OCI-LY1 (cell line): ENCODE measurements at regions not wholly inside any gene's neighbourhood (a gene's known extent, or its start where the extent isn't known, plus 50 kb on each side); places are given as distances from the start of the nearest gene placed in this dataset.

ENCODE experiments used
- H2AFZ ChIP-seq: fragments of 200-600 bp; sonication (generic), shearing (Covaris generic); 2 replicates; pipeline ENCODE4 v1.6.0; 2014; ENCODE audit warnings: antibody characterized with exemption, mild to moderate bottlenecking, low read length
- H3F3A ChIP-seq: fragments of 200-600 bp; sonication (generic), shearing (Covaris generic); 2 replicates; pipeline ENCODE4 v1.6.0; 2014; ENCODE audit warnings: mild to moderate bottlenecking, antibody characterized with exemption, low read length, moderate library complexity; ENCODE audit not compliant: insufficient read depth
- H3K27ac ChIP-seq: fragments of 200-600 bp; sonication (generic); 2 replicates; pipeline ENCODE4 v1.5.1; 2014; ENCODE audit warnings: low read length, mixed run types, mild to moderate bottlenecking, low read depth; ENCODE audit not compliant: poor library complexity, severe bottlenecking
- H3K27me3 ChIP-seq: fragments of 200-600 bp; sonication (generic); 2 replicates; pipeline ENCODE4 v1.6.0; 2014; ENCODE audit warnings: antibody characterized with exemption, mild to moderate bottlenecking, low read length, moderate library complexity; ENCODE audit not compliant: insufficient read depth
- H3K36me3 ChIP-seq: fragments of 200-600 bp; sonication (generic); 2 replicates; pipeline ENCODE4 v1.6.1; 2014; ENCODE audit warnings: mild to moderate bottlenecking, antibody characterized with exemption, low read length, moderate library complexity, mixed read lengths; ENCODE audit not compliant: insufficient read depth
- H3K4me1 ChIP-seq: fragments of 200-600 bp; sonication (generic); 2 replicates; pipeline ENCODE4 v1.5.1; 2014; ENCODE audit warnings: mild to moderate bottlenecking, low read length, moderate library complexity; ENCODE audit not compliant: insufficient read depth, severe bottlenecking
- H3K4me2 ChIP-seq: fragments of 200-600 bp; sonication (generic), shearing (Covaris generic); 2 replicates; pipeline ENCODE4 v1.6.1; 2014; ENCODE audit warnings: low read length
- H3K4me3 ChIP-seq: fragments of 200-600 bp; sonication (generic); 2 replicates; pipeline ENCODE4 v1.5.1; 2014; ENCODE audit warnings: low read length, low read depth, mild to moderate bottlenecking, mixed read lengths; ENCODE audit not compliant: poor library complexity, severe bottlenecking
- H3K79me2 ChIP-seq: fragments of 200-600 bp; shearing (Covaris generic); 2 replicates; pipeline ENCODE4 v1.6.1; 2016; ENCODE audit warnings: mixed run types, low read length, mixed read lengths; ENCODE audit not compliant: insufficient read depth
- H3K9ac ChIP-seq: fragments of 200-600 bp; sonication (generic), shearing (Covaris generic); 2 replicates; pipeline ENCODE4 v1.6.1; 2014; ENCODE audit warnings: mild to moderate bottlenecking, low read length, mixed read lengths
- H3K9me2 ChIP-seq: fragments of 200-600 bp; sonication (generic), shearing (Covaris generic); 2 replicates; pipeline ENCODE4 v1.6.1; 2014; ENCODE audit warnings: low read depth, mild to moderate bottlenecking, low read length, mixed read lengths
- H3K9me3 ChIP-seq: fragments of 200-600 bp; shearing (Covaris generic); 2 replicates; pipeline ENCODE4 v1.6.1; 2014; ENCODE audit warnings: low read length, mixed read lengths
- H4K20me1 ChIP-seq: fragments of 200-600 bp; sonication (generic), shearing (Covaris generic); 2 replicates; pipeline ENCODE4 v1.6.0; 2016; ENCODE audit warnings: mild to moderate bottlenecking, low read length; ENCODE audit not compliant: insufficient read depth
- EZH2 ChIP-seq: fragments of 200-600 bp; sonication (generic), shearing (Covaris generic); IDR thresholded peaks from 2 replicates; pipeline ENCODE4 v1.8.0; 2017; ENCODE audit warnings: borderline replicate concordance, mixed run types, mild to moderate bottlenecking, antibody characterized with exemption, low read length, moderate library complexity, mixed read lengths
- TF ChIP-seq, protein P1 (sequence below): fragments of 200-600 bp; sonication (generic), shearing (Covaris generic); IDR thresholded peaks from 2 replicates; pipeline ENCODE4 v1.5.1; 2017; ENCODE audit warnings: mild to moderate bottlenecking, antibody characterized with exemption, low read length, moderate library complexity, mixed read lengths

DNA sequence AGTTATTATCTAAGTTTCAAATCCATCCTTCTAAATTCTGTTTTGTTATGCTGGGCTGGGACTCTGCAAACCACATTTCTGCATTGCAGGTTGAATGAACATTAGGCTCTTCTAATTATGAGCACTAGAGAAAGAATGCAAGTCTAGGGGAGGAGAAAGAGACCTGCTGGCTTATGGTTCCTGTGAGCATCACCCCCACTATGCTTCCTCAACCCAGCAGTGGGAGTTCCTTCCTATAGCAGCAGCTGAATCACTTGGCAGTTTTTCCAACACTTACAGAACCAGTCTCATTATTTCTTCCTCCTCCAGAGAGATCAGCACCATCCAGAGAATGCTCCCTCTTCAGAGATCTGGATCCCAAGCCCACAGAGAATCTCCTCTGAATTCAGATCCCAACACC, 297.7 kb upstream of the CLEC14A start:
- Histone ChIP-seq H3K36me3 (no peaks in the 10 kb centered on the region), H3K9ac (no peak overlapping the region), H3K27me3 (no peaks in the 10 kb centered on the region), H3K27ac (no peak overlapping the region), H3F3A (no peaks in the 10 kb centered on the region), H3K79me2 (no peaks in the 10 kb centered on the region), H3K4me1 (no peaks in the 10 kb centered on the region), H3K9me3 (no peaks in the 10 kb centered on the region), H3K9me2 (no peaks in the 10 kb centered on the region), H4K20me1 (no peaks in the 10 kb centered on the region), H3K4me3 (no peak overlapping the region), H3K4me2 (no peak overlapping the region), H2AFZ (no peak overlapping the region)
- no peak for TF ChIP-seq EZH2
- TF ChIP-seq, protein P1, sequence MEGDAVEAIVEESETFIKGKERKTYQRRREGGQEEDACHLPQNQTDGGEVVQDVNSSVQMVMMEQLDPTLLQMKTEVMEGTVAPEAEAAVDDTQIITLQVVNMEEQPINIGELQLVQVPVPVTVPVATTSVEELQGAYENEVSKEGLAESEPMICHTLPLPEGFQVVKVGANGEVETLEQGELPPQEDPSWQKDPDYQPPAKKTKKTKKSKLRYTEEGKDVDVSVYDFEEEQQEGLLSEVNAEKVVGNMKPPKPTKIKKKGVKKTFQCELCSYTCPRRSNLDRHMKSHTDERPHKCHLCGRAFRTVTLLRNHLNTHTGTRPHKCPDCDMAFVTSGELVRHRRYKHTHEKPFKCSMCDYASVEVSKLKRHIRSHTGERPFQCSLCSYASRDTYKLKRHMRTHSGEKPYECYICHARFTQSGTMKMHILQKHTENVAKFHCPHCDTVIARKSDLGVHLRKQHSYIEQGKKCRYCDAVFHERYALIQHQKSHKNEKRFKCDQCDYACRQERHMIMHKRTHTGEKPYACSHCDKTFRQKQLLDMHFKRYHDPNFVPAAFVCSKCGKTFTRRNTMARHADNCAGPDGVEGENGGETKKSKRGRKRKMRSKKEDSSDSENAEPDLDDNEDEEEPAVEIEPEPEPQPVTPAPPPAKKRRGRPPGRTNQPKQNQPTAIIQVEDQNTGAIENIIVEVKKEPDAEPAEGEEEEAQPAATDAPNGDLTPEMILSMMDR, result no peak

DNA sequence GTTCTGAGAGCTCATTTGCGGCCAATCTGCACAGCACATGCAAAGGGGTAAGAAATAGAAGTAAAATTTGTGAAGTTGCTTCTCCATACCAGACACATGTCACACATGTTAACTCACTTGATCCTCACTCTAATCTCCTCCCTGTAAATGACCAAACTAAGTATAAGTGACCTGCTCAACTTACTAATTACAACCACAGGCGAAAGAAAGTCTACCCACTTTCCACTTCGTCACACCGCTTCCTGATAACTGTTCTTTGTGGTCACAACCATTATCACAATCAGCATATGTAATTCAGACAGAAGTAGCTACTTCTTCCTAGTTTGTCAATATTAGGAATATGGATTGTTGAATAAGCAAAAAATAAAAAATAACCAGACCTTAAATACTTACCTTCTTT, 293.7 kb upstream of the CLEC14A start:
- no peak overlapping the region for H3K4me3 ChIP-seq
- no peak overlapping the region for H3K4me2 ChIP-seq
- H3K27ac ChIP-seq, result no peak overlapping the region
- no peaks in the 10 kb centered on the region for H3K9me2 ChIP-seq
- H3K36me3 ChIP-seq, result no peaks in the 10 kb centered on the region
- H3K79me2 ChIP-seq, result no peaks in the 10 kb centered on the region
- no peaks in the 10 kb centered on the region for H3K27me3 ChIP-seq
- H3K9me3 ChIP-seq, result no peaks in the 10 kb centered on the region
- no peak overlapping the region for H3K9ac ChIP-seq
- no peaks in the 10 kb centered on the region for H3K4me1 ChIP-seq
- H4K20me1 ChIP-seq, result no peaks in the 10 kb centered on the region
- no peaks in the 10 kb centered on the region for H3F3A ChIP-seq
- H2AFZ ChIP-seq, result no peak overlapping the region
- TF ChIP-seq, protein P1, result no peak
- no peak for TF ChIP-seq EZH2

DNA sequence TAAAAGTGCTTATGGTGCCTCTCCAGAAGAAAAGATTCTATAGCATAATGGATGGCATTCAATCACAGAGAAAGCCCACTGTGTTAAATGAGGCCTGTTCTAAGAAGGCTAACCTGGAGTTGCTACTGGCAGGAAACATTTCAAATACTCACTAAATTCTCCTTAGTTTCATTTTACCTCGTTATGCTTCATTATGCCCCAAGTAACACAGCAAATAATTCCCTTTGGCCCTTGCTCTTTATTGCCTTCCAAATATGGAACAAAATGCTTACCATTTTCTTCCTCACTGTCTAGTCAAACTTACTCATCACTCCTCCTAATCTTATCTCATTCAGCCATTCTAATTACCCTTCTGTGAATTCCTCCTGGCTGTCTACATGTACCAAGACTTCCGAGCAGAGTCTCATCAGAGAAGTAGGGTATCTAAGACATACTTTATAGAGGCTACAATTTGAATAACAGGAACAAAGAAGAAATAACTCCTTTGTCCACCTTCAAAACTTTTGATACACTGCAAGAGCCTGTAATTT, 292.1 kb upstream of the CLEC14A start:
- no peaks in the 10 kb centered on the region for H3K4me1 ChIP-seq
- no peak overlapping the region for H3K9ac ChIP-seq
- TF ChIP-seq, protein P1, result no peak
- TF ChIP-seq EZH2, result no peak
- H3K4me2 ChIP-seq, result no peak overlapping the region
- no peak overlapping the region for H3K27ac ChIP-seq
- H3K9me2 ChIP-seq, result no peaks in the 10 kb centered on the region
- no peaks in the 10 kb centered on the region for H3K27me3 ChIP-seq
- H3K4me3 ChIP-seq, result no peak overlapping the region
- no peaks in the 10 kb centered on the region for H3K36me3 ChIP-seq
- no peaks in the 10 kb centered on the region for H4K20me1 ChIP-seq
- no peaks in the 10 kb centered on the region for H3F3A ChIP-seq
- H3K9me3 ChIP-seq, result no peaks in the 10 kb centered on the region
- H2AFZ ChIP-seq, result no peak overlapping the region
- no peaks in the 10 kb centered on the region for H3K79me2 ChIP-seq
